ENCODE measurements at regions not wholly inside any gene's neighbourhood (a gene's known extent, or its start where the extent isn't known, plus 50 kb on each side); places are given as distances from the start of the nearest gene placed in this dataset.
A peak's percentile ranks its signal among the peaks of the same experiment; 100 is the strongest.

DNA sequence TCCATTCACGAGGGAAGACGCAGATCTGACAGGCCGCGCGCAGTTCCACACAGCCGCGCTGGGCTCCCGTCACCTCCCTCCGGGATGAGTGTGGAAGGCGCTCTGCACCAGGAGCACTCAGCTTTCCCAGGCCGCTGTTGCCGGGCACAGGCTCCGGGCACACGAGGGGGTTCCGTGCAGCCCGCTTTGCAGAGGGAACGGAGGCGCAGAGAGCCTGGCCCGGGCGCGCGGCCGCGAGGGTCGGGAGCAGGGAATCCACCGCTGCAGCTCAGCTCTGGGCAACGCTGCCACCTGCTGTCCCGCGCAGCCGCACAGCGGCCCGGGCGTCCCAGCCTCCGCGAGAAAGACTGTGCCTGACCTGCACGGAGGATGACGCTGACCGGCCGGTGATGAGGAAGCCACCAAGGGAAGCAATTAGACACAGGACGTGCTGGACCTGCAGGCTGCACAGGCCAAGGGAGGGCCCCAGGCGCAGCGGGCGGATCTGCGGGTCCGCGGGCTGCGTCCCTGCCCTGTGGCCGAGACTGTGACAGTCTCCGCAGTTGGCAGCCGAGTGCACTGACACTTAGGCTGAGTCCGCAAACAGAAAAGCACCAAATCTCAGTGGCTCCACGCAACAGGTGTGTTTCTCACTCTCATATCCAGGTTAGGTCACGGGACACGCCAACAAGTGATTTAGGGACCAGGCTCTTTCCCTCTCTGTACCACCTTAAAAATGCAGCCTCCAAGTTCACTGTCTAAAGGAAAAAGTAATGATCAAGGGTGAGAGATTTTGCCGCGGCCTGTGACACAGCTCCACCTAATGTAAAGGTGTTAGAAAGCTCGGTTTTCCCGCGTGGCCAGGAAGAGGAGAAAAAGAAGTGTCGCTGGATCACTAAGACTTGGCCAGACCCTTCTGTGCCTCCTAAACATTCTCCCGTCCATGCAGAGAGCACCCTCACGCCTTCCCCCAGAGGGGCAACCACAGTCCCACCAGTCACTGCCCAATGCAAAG, 94.5 kb downstream of the SEC61G start:
- TF ChIP-seq, protein P1, sequence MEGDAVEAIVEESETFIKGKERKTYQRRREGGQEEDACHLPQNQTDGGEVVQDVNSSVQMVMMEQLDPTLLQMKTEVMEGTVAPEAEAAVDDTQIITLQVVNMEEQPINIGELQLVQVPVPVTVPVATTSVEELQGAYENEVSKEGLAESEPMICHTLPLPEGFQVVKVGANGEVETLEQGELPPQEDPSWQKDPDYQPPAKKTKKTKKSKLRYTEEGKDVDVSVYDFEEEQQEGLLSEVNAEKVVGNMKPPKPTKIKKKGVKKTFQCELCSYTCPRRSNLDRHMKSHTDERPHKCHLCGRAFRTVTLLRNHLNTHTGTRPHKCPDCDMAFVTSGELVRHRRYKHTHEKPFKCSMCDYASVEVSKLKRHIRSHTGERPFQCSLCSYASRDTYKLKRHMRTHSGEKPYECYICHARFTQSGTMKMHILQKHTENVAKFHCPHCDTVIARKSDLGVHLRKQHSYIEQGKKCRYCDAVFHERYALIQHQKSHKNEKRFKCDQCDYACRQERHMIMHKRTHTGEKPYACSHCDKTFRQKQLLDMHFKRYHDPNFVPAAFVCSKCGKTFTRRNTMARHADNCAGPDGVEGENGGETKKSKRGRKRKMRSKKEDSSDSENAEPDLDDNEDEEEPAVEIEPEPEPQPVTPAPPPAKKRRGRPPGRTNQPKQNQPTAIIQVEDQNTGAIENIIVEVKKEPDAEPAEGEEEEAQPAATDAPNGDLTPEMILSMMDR (IDR thresholded peaks at IDR 0.05): peak in 2 of 4 experiments; percentile 30 to 38
- TF ChIP-seq POLR2A (IDR thresholded peaks at IDR 0.05) (no peak), POLR2AphosphoS5 (IDR thresholded peaks at IDR 0.05) (no peak)

Data from prostate gland (tissue), 2 donors.